Pancreas (tissue), 10 donors: ENCODE measurements at regions not wholly inside any gene's neighbourhood (a gene's known extent, or its start where the extent isn't known, plus 50 kb on each side); places are given as distances from the start of the nearest gene placed in this dataset.

Experiments used
- ATAC-seq, 4 donors: fragments of 200-7000 bp; cut with Tn5 transposase; one replicate each; pipeline versions ENCODE4 v1.8.0 to v1.9.1; 2020; ENCODE audit warnings: mild to moderate bottlenecking in 4 of 4, moderate library complexity in 4 of 4
- DNase-seq, 6 donors: peaks; one replicate each; pipeline ENCODE4 v3.0.0-alpha.2; 2020
- FAIRE-seq: peaks from 2 replicates; lab custom pipeline; 2012; peaks lifted over from hg19 to GRCh38; lab: Jason Lieb, UNC
- H3K27ac ChIP-seq, 4 donors: fragments of 200-600 bp; sonication (generic); 1 replicate in 3 of 4; 2 replicates in 1 of 4; pipeline versions ENCODE4 v1.5.0 to v1.8.0; 2020
- H3K27me3 ChIP-seq, 4 donors: fragments of 200-600 bp; one replicate each; pipeline ENCODE4 v1.8.0; 2021
- H3K36me3 ChIP-seq, 3 donors: fragments of 200-600 bp; sonication (generic) in 1 of 3; one replicate each; pipeline versions ENCODE4 v1.5.0 to v1.8.0; 2020 to 2021
- H3K4me1 ChIP-seq, 3 donors: fragments of 200-600 bp; one replicate each; pipeline ENCODE4 v1.8.0; 2021
- H3K4me3 ChIP-seq, 4 donors: fragments of 200-600 bp; sonication (generic) in 2 of 4; one replicate each; pipeline versions ENCODE4 v1.5.0 to v1.8.0; 2020 to 2021
- H3K9me3 ChIP-seq, 4 donors: fragments of 200-600 bp; one replicate each; pipeline ENCODE4 v1.8.0; 2021
- WGBS, 2 donors: extraction: QIAGEN DNeasy Blood & Tissue Kit; methylation state at CpG; one replicate each; pipeline ENCODE4 v1.1.7; 2013; 5-methylcytosine and 5-hydroxymethylcytosine counted together
- intact Hi-C, 3 donors: fragments of 100-400 bp; cut with DNase I; formaldehyde crosslinking; loops; one replicate each; pipeline versions ENCODE4 v1.11.1 to v1.14.2; 2022
- TF ChIP-seq, protein P1 (sequence below), 4 donors: fragments of 200-600 bp; sonication (generic) in 3 of 4; IDR thresholded peaks; one replicate each; pipeline versions ENCODE4 v1.5.0 to v1.8.0; 2021; ENCODE audit warnings: antibody characterized with exemption in 4 of 4
- donor health status: healthy with polysubstance abuse.
- donor health status: DM: no; HTN: no; CAD: no; lungs with moderate emphysema.
- donor health status: DM: no; HTN: no; CAD: no.
- donor health status: control.
- donor health status: control.
- donor health status: Bipolar disorder and iron deficiency.
- donor health status: DM: yes; HTN: yes; CAD: no.
- donor health status: DM: no; HTN: no; CAD: no.
- donor health status: DM: no; HTN: no; CAD: no.
- donor health status: DM: yes; HTN: yes; CAD: no.

DNA sequence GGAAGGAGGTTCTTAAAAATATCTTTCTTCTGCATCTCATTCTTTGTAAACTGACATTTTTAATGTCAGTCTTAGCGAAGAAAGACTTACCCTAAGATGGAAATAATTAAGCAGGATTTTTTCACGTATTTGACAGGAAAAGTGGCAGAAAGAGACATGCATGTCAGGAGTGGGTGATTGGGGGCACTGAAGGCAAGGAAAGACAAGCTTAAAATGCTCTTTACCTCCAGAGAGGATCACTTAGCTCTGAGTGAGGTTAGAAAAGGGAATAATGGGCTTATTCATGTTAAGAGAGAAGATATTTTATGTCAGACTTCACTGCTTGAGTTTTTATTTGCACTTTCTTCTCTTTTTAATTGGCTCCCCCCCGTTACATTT, 1358.2 kb upstream of the TMEM132C start:
- Histone ChIP-seq H3K27ac (no peak overlapping the region), H3K36me3 (no peaks in the 10 kb centered on the region), H3K4me3 (no peak overlapping the region), H3K4me1 (no peaks in the 10 kb centered on the region), H3K9me3 (no peaks in the 10 kb centered on the region), H3K27me3 (no peaks in the 10 kb centered on the region)
- TF ChIP-seq, protein P1, sequence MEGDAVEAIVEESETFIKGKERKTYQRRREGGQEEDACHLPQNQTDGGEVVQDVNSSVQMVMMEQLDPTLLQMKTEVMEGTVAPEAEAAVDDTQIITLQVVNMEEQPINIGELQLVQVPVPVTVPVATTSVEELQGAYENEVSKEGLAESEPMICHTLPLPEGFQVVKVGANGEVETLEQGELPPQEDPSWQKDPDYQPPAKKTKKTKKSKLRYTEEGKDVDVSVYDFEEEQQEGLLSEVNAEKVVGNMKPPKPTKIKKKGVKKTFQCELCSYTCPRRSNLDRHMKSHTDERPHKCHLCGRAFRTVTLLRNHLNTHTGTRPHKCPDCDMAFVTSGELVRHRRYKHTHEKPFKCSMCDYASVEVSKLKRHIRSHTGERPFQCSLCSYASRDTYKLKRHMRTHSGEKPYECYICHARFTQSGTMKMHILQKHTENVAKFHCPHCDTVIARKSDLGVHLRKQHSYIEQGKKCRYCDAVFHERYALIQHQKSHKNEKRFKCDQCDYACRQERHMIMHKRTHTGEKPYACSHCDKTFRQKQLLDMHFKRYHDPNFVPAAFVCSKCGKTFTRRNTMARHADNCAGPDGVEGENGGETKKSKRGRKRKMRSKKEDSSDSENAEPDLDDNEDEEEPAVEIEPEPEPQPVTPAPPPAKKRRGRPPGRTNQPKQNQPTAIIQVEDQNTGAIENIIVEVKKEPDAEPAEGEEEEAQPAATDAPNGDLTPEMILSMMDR (IDR thresholded peaks at IDR 0.05) = no peak
- FAIRE-seq (no peak), DNase-seq (no peak), ATAC-seq (no peak)
- WGBS, 2 donors = 76 to 83% methylated on average over 3 of the region's 3 CpGs
- intact Hi-C loops = no loop called here

DNA sequence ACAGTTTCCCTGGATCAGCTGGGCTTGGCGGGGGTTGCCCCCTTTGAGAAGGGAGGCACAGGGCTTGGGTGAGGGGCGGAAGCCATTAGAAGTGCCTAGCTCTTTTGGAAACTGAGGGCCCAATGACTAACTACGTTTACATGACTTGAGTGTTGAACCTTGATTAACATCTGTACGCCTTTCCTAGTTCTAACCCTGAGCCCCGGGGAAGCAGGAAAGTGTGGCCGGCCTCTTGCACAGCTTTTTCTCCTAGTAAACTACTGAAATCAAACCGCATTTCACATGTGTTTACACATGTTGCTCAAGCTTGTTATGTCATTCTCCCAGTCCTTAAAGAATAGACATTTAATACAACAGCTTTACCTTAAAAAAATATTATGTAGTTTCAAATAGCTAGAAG, 1356.4 kb upstream of the TMEM132C start:
- WGBS, 2 donors = 74 to 81% methylated on average over 7 of the region's 7 CpGs
- Histone ChIP-seq H3K27ac (no peak overlapping the region), H3K4me3 (no peak overlapping the region), H3K36me3 (no peaks in the 10 kb centered on the region), H3K9me3 (no peaks in the 10 kb centered on the region), H3K4me1 (peaks cover 0 to 16% (median 15%) of the 10 kb centered on the region in 3 donors), H3K27me3 (no peaks in the 10 kb centered on the region)
- intact Hi-C loops = no loop called here
- TF ChIP-seq, protein P1 (IDR thresholded peaks at IDR 0.05) = no peak
- no peak for FAIRE-seq
- ATAC-seq = no peak
- DNase-seq = no peak

GRCh38 chr12:126912111-126912510, 1354.9 kb upstream of the TMEM132C start:
- no peak for ATAC-seq
- no peaks in the 10 kb centered on the region for H3K9me3 ChIP-seq
- no peaks in the 10 kb centered on the region for H3K27me3 ChIP-seq
- H3K4me1 ChIP-seq = peaks cover 0 to 21% (median 19%) of the 10 kb centered on the region in 3 donors
- H3K36me3 ChIP-seq = no peaks in the 10 kb centered on the region
- intact Hi-C loops = no loop called here
- WGBS, 2 donors = 84 to 89% methylated on average over 6 of the region's 6 CpGs
- no peak overlapping the region for H3K4me3 ChIP-seq
- TF ChIP-seq, protein P1 (IDR thresholded peaks at IDR 0.05) = no peak
- H3K27ac ChIP-seq = no peak overlapping the region
- no peak for DNase-seq
- no peak for FAIRE-seq

GRCh38 chr12:126914170-126914793, 1352.7 kb upstream of the TMEM132C start:
- TF ChIP-seq, protein P1 (IDR thresholded peaks at IDR 0.05) = no peak
- H3K27me3 ChIP-seq = no peaks in the 10 kb centered on the region
- H3K4me3 ChIP-seq = no peak overlapping the region
- no peak for DNase-seq
- H3K27ac ChIP-seq = no peak overlapping the region
- FAIRE-seq = no peak
- 21 to 24% methylated on average over 5 of the region's 5 CpGs for WGBS, 2 donors
- H3K36me3 ChIP-seq = no peaks in the 10 kb centered on the region
- ATAC-seq = peak; percentile 78 to 97 (median 94)
- intact Hi-C loops = no loop called here
- H3K9me3 ChIP-seq = no peaks in the 10 kb centered on the region
- H3K4me1 ChIP-seq = peaks cover 0 to 21% (median 19%) of the 10 kb centered on the region in 3 donors

- TF ChIP-seq, protein P1 (IDR thresholded peaks at IDR 0.05) = no peak
- peaks cover 0 to 21% (median 19%) of the 10 kb centered on the region in 3 donors for H3K4me1 ChIP-seq
- no peaks in the 10 kb centered on the region for H3K27me3 ChIP-seq
- no peak for DNase-seq
- H3K4me3 ChIP-seq = no peak overlapping the region
- no peaks in the 10 kb centered on the region for H3K36me3 ChIP-seq
- no peak for FAIRE-seq
- no peaks in the 10 kb centered on the region for H3K9me3 ChIP-seq
- no peak overlapping the region for H3K27ac ChIP-seq
- ATAC-seq = peak in 3 of 4 donors; percentile 31 to 46 (median 46)
- intact Hi-C loops = no loop called here
- 40 to 43% methylated on average over 6 of the region's 6 CpGs for WGBS, 2 donors
These were observed 1351.7 kb upstream of the TMEM132C start for GRCh38 chr12:126915309-126915708.
